RCC 7860 (cell line): ENCODE measurements at regions not wholly inside any gene's neighbourhood (a gene's known extent, or its start where the extent isn't known, plus 50 kb on each side); places are given as distances from the start of the nearest gene placed in this dataset.

Source experiments
- DNase-seq: peaks from one replicate; pipeline ENCODE4 v3.0.0-alpha.2; 2015; ENCODE audit warnings: low spot score
- FAIRE-seq: peaks from 2 replicates; lab custom pipeline; 2012; peaks lifted over from hg19 to GRCh38; lab: Jason Lieb, UNC

DNA sequence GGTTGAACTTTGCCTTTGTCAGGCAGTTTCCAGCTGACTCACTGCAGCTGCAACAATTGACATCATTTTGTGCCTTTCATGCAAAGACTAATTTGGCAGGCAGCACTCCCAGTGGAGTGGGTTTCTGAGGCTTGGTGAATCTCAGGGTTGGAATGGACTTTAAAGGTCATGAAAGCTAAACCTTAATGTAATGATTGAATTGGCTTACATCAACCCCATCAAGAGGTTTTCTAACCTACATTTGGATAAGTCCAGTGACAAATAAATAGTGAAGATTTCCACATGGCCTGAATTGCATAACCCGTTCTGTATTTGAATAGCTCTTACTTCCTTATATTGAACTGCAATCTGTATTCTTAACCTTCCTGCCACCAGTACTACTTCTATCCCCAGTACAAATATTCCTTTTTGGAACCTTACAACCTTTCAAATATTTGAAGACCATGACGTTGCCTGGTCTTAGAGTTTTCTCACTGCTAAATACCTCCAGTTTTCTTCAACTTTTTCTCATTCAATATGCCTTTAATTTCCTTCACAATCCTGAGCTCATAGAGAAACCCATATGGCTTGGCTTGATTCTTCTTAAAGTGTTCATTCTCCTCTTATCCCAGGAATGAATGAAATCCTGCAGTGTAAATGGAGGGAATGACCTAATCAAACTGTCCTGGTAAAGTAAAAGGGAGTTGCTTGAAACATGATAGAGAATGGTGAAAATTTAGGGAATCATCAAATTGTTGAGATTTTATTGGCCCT lies 168.1 kb upstream of the NOVA1 start:
- DNase-seq (no peak), FAIRE-seq (no peak)

DNA sequence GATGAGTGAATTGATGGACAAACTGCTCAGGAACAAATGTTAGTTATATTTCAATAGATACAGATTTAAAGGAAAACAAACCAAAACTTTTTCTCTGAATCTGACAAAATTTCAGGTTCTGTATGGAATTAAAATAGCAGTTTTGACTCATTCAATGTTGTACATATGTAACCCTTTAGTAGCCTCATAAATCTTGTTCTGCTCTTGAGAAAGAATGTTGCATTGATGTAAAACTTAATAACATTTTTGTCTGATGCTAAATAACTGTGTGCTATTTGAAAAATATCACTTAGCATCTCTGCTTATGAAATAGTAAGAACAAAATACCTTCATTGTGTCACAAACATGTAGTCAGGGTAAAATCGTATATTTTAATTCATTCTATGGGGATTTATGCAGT lies 168.9 kb upstream of the NOVA1 start:
- no peak for FAIRE-seq

GRCh38 chr14:26773906-26774593 lies 176.2 kb upstream of the NOVA1 start:
- FAIRE-seq (no peak), DNase-seq (no peak)

More for the DNA sequence above, 168.9 kb upstream of the NOVA1 start:
- DNase-seq, result no peak

- DNase-seq (peak; percentile 40), FAIRE-seq (no peak)
Observed at GRCh38 chr14:26775765-26776563, 178.1 kb upstream of the NOVA1 start.

DNA sequence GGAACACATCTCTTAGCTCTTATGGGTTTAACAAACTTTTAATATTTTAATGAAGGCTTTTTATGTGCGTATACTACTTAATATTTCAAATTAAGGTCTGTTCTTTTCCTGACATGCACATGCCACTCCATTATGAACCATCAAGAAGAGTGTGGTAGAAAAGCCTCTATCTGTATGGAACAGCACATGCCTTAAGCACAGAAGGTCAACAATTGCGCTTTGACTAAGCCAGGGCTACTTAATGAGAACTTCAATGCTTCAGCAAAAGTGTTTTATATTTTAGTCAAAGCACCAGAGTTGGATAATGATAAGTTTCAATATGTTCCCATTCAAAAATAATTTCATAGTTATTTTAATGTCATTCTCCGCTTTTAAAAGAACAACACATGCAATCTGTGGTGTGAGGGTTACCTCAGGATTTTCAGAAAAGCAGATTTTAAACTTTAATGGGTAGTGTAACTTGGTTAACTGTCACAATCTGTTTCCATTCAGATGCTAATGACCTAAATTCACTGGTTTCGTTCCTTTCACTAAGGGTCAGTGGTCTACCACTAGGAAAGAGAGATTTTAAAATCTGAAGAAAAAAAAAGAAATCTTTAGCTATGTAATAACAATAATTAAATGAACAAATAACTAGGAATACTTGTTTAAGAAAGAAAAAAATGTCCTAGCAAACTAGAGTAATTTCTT lies 193.4 kb upstream of the NOVA1 start:
- FAIRE-seq (no peak), DNase-seq (no peak)

GRCh38 chr14:26794731-26795130 lies 196.9 kb upstream of the NOVA1 start:
- DNase-seq (peak; percentile 5), FAIRE-seq (no peak)

DNA sequence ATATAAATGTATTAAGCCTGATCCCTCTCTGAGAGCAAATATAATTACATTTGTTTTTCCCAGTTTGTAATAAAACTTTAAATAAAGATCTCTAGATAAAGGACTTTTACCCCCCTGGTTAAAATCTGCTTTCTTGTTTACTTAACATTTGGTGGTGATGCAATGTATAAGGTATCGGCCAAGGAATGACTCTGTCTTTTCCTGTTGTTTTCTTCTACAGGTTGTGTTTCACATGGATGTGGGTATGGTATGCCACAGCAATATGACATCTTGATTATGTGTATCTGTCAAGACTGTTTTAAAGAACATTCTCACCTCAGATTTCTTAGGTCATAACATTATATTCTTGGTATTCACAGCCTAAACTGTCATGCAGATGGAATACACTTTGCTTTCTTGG lies 210.6 kb upstream of the NOVA1 start:
- DNase-seq (no peak), FAIRE-seq (no peak)

GRCh38 chr14:26810631-26811030 lies 212.8 kb upstream of the NOVA1 start:
- DNase-seq (no peak), FAIRE-seq (no peak)

- DNase-seq (no peak), FAIRE-seq (no peak)
Observed at GRCh38 chr14:26811756-26812305, 214.0 kb upstream of the NOVA1 start.

GRCh38 chr14:26820138-26820537 lies 222.3 kb upstream of the NOVA1 start:
- DNase-seq, result no peak
- no peak for FAIRE-seq

DNA sequence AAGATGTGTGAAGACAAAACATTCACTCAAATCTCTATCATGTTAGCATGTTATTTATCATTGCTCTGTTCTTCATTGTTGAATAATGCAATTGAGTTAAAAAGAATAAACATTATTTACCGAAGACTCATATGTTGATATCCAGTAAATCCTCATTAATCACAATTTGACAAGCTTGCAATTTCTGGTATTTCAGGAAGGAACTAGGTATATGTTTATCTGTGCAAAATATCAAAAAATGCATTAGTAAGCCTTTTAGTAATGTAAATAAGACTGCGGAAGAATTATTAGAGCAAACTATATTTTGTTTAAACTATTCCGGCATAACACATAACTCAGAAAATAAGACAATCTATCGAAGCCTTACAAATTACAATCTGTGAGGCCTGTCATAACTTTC lies 222.7 kb upstream of the NOVA1 start:
- DNase-seq (no peak), FAIRE-seq (no peak)

DNA sequence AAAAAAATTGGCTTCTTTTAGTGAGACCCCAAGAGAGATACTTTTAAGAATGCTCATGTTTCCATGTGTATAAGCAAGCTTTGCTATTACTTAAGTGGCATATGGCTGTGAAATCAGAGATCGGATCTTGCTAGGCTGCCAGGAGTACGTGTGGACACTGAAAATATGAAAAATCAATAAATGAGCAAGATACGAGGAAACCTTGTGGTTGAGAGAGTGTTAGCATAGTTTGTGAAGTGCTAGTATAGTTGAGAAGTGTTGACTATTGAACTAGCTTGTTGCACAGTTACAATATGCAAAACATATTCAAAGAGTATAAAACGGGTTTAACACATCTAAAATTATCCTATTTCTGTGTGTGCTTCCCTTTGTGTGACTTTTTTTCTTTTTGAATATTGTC lies 230.9 kb upstream of the NOVA1 start:
- FAIRE-seq (no peak), DNase-seq (no peak)

DNA sequence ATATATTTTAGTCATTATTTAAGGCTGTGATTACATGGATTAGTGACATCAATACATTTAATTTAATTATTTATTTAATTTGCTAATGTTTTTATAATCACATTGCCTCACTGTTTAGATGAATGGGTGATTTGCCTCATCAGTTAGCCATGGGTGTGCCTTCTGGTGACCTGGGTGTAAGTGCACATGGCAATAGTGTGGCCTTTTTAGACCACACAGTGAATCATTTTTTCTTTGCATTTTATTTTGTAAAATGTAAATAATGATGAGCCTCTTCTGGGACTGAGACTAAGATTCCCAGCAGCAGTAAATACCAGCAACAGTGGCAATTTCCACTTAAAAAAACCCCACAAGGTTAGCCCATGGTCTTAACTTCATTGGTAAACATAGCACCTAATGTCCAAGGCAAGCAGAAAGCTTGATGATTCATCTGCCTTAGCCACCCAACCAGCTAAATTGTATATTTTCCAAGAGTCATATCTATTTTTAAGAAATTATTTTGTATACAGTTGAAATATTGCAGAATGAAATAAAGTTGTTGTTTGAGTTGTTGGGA lies 235.9 kb upstream of the NOVA1 start:
- DNase-seq (no peak), FAIRE-seq (no peak)

- no peak for DNase-seq
- no peak for FAIRE-seq
Observed at GRCh38 chr14:26835979-26836570, 238.2 kb upstream of the NOVA1 start.

DNA sequence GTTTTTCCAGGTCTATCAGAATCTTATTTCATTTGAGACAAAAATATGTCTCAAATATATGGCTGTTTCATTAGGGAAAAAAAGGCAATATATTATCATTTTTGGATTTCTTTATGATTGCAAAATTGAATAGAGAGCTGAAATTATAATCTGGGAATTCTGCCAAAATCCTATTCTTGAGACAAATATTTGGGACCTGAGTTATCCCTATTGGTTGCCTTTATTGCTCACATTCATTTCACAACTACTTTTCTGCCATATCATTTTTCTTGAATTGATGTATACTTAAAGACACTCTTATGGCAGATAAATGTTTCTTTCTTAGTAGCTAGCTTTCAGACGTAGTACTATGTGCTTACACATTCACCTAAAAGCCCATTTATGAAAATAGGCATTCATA lies 241.6 kb upstream of the NOVA1 start:
- FAIRE-seq, result no peak
- DNase-seq, result no peak

DNA sequence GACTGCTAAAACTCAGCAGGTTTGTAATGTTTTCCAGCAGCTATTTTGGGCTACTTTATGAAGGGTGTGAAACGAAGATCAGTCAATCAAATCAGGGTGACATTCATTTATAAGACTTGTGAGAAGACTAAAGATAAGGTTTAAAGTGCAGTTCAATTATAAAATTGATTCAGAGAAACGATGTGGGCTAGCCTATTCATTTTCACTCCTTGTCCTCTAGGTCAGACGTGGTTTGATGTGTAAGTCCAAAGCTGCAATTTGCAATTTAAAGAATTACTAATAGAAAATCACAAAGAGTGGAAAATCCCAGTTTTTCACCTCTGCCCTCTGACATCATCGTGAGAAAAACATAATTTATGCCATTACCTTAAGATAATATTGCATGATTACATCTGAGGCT lies 243.5 kb upstream of the NOVA1 start:
- no peak for DNase-seq
- FAIRE-seq, result no peak

GRCh38 chr14:26841920-26842741 lies 244.3 kb upstream of the NOVA1 start:
- FAIRE-seq (no peak), DNase-seq (peak; percentile 48)

GRCh38 chr14:26845151-26845818 lies 247.5 kb upstream of the NOVA1 start:
- FAIRE-seq (no peak), DNase-seq (no peak)

- FAIRE-seq, result no peak
- no peak for DNase-seq
Observed at GRCh38 chr14:26846388-26846787, 248.6 kb upstream of the NOVA1 start.
